Stomach (tissue), 4 donors: ENCODE measurements at regions not wholly inside any gene's neighbourhood (a gene's known extent, or its start where the extent isn't known, plus 50 kb on each side); places are given as distances from the start of the nearest gene placed in this dataset.

Source experiments
- POLR2A ChIP-seq, 4 donors: fragments of 450-650 bp; IDR thresholded peaks; one replicate each; pipeline ENCODE4 v1.6.1; 2016; ENCODE audit warnings: antibody characterized with exemption in 4 of 4, control low read depth in 2 of 4, mild to moderate bottlenecking in 1 of 4, moderate library complexity in 1 of 4
- TF ChIP-seq, protein P1 (sequence below), 7 experiments: fragments of 450-650 bp in 4 of 7; fragments of 200-600 bp in 3 of 7; sonication (generic) in 3 of 7; IDR thresholded peaks; one replicate each; pipeline ENCODE4 v1.5.1; 2016 to 2019; ENCODE audit warnings: antibody characterized with exemption in 7 of 7, control low read depth in 2 of 7, mild to moderate bottlenecking in 1 of 7

DNA sequence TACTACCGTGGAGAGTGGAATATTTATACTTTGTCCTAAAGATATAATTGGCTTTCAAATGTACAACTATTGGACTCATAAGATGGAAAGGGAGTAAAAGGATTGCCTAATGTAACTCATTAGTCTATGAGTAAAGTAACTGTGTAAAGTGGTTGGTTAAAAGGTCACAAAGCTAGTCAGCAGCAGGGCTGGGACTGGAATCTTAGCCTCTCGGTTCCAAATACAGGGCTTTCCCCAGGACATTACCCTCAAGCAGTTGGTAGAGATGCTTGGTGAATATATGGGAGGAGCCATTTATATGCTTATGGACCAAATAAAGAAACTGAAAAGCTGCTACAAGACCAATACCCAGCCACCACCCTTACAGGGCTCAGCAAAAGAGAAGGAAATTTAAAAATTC is 283.7 kb downstream of the HLX start:
- TF ChIP-seq, protein P1, sequence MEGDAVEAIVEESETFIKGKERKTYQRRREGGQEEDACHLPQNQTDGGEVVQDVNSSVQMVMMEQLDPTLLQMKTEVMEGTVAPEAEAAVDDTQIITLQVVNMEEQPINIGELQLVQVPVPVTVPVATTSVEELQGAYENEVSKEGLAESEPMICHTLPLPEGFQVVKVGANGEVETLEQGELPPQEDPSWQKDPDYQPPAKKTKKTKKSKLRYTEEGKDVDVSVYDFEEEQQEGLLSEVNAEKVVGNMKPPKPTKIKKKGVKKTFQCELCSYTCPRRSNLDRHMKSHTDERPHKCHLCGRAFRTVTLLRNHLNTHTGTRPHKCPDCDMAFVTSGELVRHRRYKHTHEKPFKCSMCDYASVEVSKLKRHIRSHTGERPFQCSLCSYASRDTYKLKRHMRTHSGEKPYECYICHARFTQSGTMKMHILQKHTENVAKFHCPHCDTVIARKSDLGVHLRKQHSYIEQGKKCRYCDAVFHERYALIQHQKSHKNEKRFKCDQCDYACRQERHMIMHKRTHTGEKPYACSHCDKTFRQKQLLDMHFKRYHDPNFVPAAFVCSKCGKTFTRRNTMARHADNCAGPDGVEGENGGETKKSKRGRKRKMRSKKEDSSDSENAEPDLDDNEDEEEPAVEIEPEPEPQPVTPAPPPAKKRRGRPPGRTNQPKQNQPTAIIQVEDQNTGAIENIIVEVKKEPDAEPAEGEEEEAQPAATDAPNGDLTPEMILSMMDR (IDR thresholded peaks at IDR 0.05), result no peak
- TF ChIP-seq POLR2A (IDR thresholded peaks at IDR 0.05), result no peak
